B cell (primary cell): ENCODE measurements at regions not wholly inside any gene's neighbourhood (a gene's known extent, or its start where the extent isn't known, plus 50 kb on each side); places are given as distances from the start of the nearest gene placed in this dataset.

Source experiments
- EZH2 ChIP-seq: IDR thresholded peaks from 2 replicates; pipeline ENCODE4 v1.6.1; 2012; ENCODE audit warnings: borderline replicate concordance, low read depth, mild to moderate bottlenecking, moderate library complexity, low read length; ENCODE audit not compliant: insufficient read depth, poor library complexity, severe bottlenecking
- TF ChIP-seq, protein P1 (sequence below): fragments of 200-600 bp; IDR thresholded peaks from one replicate; pipeline ENCODE4 v1.8.0; 2022; ENCODE audit warnings: antibody characterized with exemption, mild to moderate bottlenecking

DNA sequence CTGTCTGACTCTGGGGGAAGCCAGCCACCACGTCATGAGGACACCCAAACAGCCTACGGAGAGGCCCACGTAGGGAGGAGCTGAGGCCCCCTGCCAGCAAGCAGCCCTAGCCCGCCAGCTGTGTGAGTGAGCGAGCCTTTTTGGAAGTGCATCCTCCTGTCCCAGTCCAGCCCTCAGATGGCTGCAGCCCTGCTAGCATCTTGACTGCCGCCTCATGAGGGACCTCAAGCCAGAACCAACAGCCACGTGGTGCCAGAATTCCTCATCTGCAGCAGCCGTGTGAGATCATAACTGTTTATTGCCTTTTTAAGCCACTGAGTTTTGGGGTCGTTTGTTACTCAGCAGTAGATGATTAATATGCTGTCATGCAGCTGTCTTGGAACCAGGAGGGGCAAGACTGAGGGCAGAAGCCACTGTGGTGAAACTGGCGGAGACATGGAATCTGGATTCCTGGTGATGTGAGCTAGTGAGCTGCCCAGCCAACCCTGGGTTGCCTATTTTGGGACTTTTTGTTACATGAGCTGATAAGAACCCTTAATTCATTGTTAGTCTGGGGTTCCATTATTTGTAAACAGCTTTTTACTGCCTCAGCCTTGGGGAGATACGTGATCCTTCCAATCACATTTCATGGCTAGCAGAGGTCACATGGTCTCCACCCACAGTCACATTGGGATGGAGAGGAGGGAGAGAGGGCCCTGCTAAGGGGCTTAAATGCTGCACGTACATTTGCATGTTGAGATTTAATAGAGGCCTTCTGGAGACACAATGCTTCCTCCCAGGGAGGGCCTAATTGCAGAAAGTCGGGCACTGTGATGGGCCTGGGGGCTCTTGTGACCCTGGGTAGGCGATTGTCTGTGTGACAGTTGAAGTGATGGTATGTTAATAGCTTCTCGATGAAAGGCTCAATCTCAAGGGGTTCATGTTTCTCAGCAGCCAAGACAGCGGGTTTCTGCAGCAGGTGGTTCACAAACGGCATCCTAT lies 73.8 kb downstream of the RPLP1 start:
- TF ChIP-seq, protein P1, sequence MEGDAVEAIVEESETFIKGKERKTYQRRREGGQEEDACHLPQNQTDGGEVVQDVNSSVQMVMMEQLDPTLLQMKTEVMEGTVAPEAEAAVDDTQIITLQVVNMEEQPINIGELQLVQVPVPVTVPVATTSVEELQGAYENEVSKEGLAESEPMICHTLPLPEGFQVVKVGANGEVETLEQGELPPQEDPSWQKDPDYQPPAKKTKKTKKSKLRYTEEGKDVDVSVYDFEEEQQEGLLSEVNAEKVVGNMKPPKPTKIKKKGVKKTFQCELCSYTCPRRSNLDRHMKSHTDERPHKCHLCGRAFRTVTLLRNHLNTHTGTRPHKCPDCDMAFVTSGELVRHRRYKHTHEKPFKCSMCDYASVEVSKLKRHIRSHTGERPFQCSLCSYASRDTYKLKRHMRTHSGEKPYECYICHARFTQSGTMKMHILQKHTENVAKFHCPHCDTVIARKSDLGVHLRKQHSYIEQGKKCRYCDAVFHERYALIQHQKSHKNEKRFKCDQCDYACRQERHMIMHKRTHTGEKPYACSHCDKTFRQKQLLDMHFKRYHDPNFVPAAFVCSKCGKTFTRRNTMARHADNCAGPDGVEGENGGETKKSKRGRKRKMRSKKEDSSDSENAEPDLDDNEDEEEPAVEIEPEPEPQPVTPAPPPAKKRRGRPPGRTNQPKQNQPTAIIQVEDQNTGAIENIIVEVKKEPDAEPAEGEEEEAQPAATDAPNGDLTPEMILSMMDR: no peak
- no peak for TF ChIP-seq EZH2
